ENCODE measurements at regions not wholly inside any gene's neighbourhood (a gene's known extent, or its start where the extent isn't known, plus 50 kb on each side); places are given as distances from the start of the nearest gene placed in this dataset.
A peak's percentile ranks its signal among the peaks of the same experiment; 100 is the strongest.

DNA sequence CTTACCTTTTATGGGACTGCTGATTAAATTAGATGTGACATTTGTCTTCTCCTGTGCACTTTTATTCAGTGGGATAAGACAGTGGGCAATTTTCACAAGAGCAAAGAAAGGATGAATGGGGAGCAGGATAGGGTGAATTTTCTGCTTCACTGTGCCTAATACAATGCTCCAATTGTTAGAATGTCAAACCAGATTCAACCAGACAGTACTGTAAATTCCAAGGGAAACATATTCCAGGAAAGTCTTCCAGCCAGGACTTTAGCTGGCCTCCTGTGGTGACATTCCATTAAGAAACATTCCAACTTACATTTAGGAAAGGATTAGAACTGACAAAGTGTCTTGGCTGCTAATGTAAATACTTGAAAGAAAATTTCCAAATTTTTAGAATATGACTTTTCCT lies 100.1 kb upstream of the PROK2 start:
- Mint-ChIP-seq H3K4me3 (ENCODE audit: unreplicated experiment) (no peak overlapping the region), H3K9me3 (ENCODE audit: unreplicated experiment) (no peaks in the 10 kb centered on the region), H3K36me3 (ENCODE audit: low read depth, unreplicated experiment) (no peaks in the 10 kb centered on the region), H3K27ac (ENCODE audit: unreplicated experiment) (no peak overlapping the region), H3K27me3 (ENCODE audit: low read depth, unreplicated experiment) (peaks cover 18% of the 10 kb centered on the region), H3K4me1 (ENCODE audit: low read depth, unreplicated experiment) (peaks cover 3% of the 10 kb centered on the region)
- FAIRE-seq: no peak
- DNase-seq (ENCODE audit: low read depth): peak; percentile 36
- H3K4me2 ChIP-seq (ENCODE audit: low read length): no peak overlapping the region
- no peaks in the 10 kb centered on the region for H3K9me3 ChIP-seq (ENCODE audit: insufficient read depth, low read depth, low read length)
- H3K4me1 ChIP-seq (ENCODE audit: insufficient read depth, low read length): no peaks in the 10 kb centered on the region
- TF ChIP-seq, protein P1, sequence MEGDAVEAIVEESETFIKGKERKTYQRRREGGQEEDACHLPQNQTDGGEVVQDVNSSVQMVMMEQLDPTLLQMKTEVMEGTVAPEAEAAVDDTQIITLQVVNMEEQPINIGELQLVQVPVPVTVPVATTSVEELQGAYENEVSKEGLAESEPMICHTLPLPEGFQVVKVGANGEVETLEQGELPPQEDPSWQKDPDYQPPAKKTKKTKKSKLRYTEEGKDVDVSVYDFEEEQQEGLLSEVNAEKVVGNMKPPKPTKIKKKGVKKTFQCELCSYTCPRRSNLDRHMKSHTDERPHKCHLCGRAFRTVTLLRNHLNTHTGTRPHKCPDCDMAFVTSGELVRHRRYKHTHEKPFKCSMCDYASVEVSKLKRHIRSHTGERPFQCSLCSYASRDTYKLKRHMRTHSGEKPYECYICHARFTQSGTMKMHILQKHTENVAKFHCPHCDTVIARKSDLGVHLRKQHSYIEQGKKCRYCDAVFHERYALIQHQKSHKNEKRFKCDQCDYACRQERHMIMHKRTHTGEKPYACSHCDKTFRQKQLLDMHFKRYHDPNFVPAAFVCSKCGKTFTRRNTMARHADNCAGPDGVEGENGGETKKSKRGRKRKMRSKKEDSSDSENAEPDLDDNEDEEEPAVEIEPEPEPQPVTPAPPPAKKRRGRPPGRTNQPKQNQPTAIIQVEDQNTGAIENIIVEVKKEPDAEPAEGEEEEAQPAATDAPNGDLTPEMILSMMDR (IDR thresholded peaks at IDR 0.05; ENCODE audit: insufficient read depth, low read depth, low read length): no peak
- TF ChIP-seq EZH2 (IDR thresholded peaks at IDR 0.05; ENCODE audit: insufficient read depth, low read length): no peak
- no peak overlapping the region for H3K9ac ChIP-seq (ENCODE audit: low read length)
- no peaks in the 10 kb centered on the region for H3K36me3 ChIP-seq (ENCODE audit: insufficient read depth, low read length)
- H3K79me2 ChIP-seq (ENCODE audit: insufficient read depth, low read length): no peaks in the 10 kb centered on the region
- peaks cover 16% of the 10 kb centered on the region for H3K27me3 ChIP-seq (ENCODE audit: insufficient read depth, low read length)
- no peaks in the 10 kb centered on the region for H4K20me1 ChIP-seq (ENCODE audit: insufficient read depth, low read length)
- no peak overlapping the region for H3K27ac ChIP-seq (ENCODE audit: low read depth, low read length)
- no peak overlapping the region for H3K4me3 ChIP-seq (ENCODE audit: insufficient read depth, low read depth, low read length)
- no peak overlapping the region for H2AFZ ChIP-seq (ENCODE audit: low read depth, low read length)

DNA sequence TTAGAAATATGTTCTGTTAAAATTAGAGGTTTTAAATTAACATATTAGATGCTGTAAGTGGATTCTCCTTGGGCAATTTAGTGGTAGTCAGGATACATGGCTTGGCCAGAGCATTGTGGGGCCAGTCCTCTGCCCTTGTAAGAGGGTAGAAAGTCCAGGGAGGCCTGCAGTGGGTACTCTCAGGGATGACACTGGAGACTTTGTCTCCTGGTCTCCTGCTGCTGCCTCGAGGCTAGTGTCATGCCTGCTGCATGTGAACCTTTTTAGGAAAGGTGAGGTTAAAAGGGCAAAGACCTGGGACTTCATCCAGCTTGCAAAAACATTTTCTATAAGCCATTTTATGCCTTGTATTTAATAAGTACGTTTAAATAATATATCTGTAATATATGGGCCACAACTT lies 96.8 kb upstream of the PROK2 start:
- H3K9me3 ChIP-seq (ENCODE audit: insufficient read depth, low read depth, low read length): no peaks in the 10 kb centered on the region
- H3K27me3 ChIP-seq (ENCODE audit: insufficient read depth, low read length): peaks cover 23% of the 10 kb centered on the region
- H3K27me3 Mint-ChIP-seq (ENCODE audit: low read depth, unreplicated experiment): peaks cover 31% of the 10 kb centered on the region
- no peak overlapping the region for H2AFZ ChIP-seq (ENCODE audit: low read depth, low read length)
- FAIRE-seq: no peak
- no peaks in the 10 kb centered on the region for H3K79me2 ChIP-seq (ENCODE audit: insufficient read depth, low read length)
- H3K27ac Mint-ChIP-seq (ENCODE audit: unreplicated experiment): no peak overlapping the region
- no peak for TF ChIP-seq EZH2 (IDR thresholded peaks at IDR 0.05; ENCODE audit: insufficient read depth, low read length)
- TF ChIP-seq, protein P1 (IDR thresholded peaks at IDR 0.05; ENCODE audit: insufficient read depth, low read depth, low read length): no peak
- no peak overlapping the region for H3K4me2 ChIP-seq (ENCODE audit: low read length)
- H3K4me3 Mint-ChIP-seq (ENCODE audit: unreplicated experiment): no peak overlapping the region
- DNase-seq (ENCODE audit: low read depth): no peak
- H3K27ac ChIP-seq (ENCODE audit: low read depth, low read length): no peak overlapping the region
- no peaks in the 10 kb centered on the region for H3K9me3 Mint-ChIP-seq (ENCODE audit: unreplicated experiment)
- H3K36me3 Mint-ChIP-seq (ENCODE audit: low read depth, unreplicated experiment): no peaks in the 10 kb centered on the region
- H3K4me1 Mint-ChIP-seq (ENCODE audit: low read depth, unreplicated experiment): peaks cover 3% of the 10 kb centered on the region
- H3K4me1 ChIP-seq (ENCODE audit: insufficient read depth, low read length): no peaks in the 10 kb centered on the region
- no peaks in the 10 kb centered on the region for H4K20me1 ChIP-seq (ENCODE audit: insufficient read depth, low read length)
- H3K9ac ChIP-seq (ENCODE audit: low read length): no peak overlapping the region
- no peak overlapping the region for H3K4me3 ChIP-seq (ENCODE audit: insufficient read depth, low read depth, low read length)
- no peaks in the 10 kb centered on the region for H3K36me3 ChIP-seq (ENCODE audit: insufficient read depth, low read length)

DNA sequence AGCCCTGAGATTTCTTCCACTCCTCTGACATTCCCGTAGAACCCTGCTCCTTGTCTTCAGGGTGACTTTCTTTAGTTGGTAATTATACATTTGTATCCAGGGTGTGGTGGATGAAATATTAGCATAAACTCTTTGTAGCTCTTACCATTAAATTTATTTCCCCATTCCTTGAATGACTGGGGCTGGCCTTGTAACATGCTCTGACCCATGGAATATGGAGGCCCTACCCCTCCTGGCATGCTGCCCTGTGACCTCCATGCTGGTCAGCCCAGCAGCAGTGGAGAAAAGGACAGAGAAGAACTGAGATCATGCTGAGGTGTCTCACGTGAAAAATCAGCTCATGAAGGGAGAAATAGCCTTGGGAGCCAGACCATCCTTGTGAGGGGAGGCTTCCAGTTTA lies 96.1 kb upstream of the PROK2 start:
- H3K27me3 ChIP-seq (ENCODE audit: insufficient read depth, low read length): peaks cover 23% of the 10 kb centered on the region
- no peaks in the 10 kb centered on the region for H3K9me3 ChIP-seq (ENCODE audit: insufficient read depth, low read depth, low read length)
- TF ChIP-seq, protein P1 (IDR thresholded peaks at IDR 0.05; ENCODE audit: insufficient read depth, low read depth, low read length): no peak
- no peak for TF ChIP-seq EZH2 (IDR thresholded peaks at IDR 0.05; ENCODE audit: insufficient read depth, low read length)
- H2AFZ ChIP-seq (ENCODE audit: low read depth, low read length): no peak overlapping the region
- Mint-ChIP-seq H3K9me3 (ENCODE audit: unreplicated experiment) (no peaks in the 10 kb centered on the region), H3K27me3 (ENCODE audit: low read depth, unreplicated experiment) (peaks cover 34% of the 10 kb centered on the region), H3K4me3 (ENCODE audit: unreplicated experiment) (no peak overlapping the region), H3K27ac (ENCODE audit: unreplicated experiment) (no peak overlapping the region), H3K36me3 (ENCODE audit: low read depth, unreplicated experiment) (no peaks in the 10 kb centered on the region), H3K4me1 (ENCODE audit: low read depth, unreplicated experiment) (peaks cover 3% of the 10 kb centered on the region)
- H3K4me3 ChIP-seq (ENCODE audit: insufficient read depth, low read depth, low read length): no peak overlapping the region
- no peaks in the 10 kb centered on the region for H3K4me1 ChIP-seq (ENCODE audit: insufficient read depth, low read length)
- DNase-seq (ENCODE audit: low read depth) (no peak), FAIRE-seq (no peak)
- H3K9ac ChIP-seq (ENCODE audit: low read length): no peak overlapping the region
- H4K20me1 ChIP-seq (ENCODE audit: insufficient read depth, low read length): no peaks in the 10 kb centered on the region
- H3K36me3 ChIP-seq (ENCODE audit: insufficient read depth, low read length): no peaks in the 10 kb centered on the region
- H3K27ac ChIP-seq (ENCODE audit: low read depth, low read length): no peak overlapping the region
- no peak overlapping the region for H3K4me2 ChIP-seq (ENCODE audit: low read length)
- no peaks in the 10 kb centered on the region for H3K79me2 ChIP-seq (ENCODE audit: insufficient read depth, low read length)

Measured in astrocyte (in vitro differentiated cells and primary cell).